ENCODE measurements at regions not wholly inside any gene's neighbourhood (a gene's known extent, or its start where the extent isn't known, plus 50 kb on each side); places are given as distances from the start of the nearest gene placed in this dataset.

- Mint-ChIP-seq H3K9me3 (peaks cover 16% of the 10 kb centered on the region), H3K36me3 (peaks cover 3% of the 10 kb centered on the region), H3K4me1 (ENCODE audit: unreplicated experiment) (peaks cover 38% of the 10 kb centered on the region), H3K27me3 (peaks cover 3% of the 10 kb centered on the region), H3K4me3 (no peak overlapping the region), H3K27ac (peak overlapping the region; percentile 35)
- no peak for DNase-seq (ENCODE audit: extremely low spot score, unreplicated experiment)
- no peak for TF ChIP-seq CTCF (conservative IDR thresholded peaks at IDR 0.05)
These were observed 501.4 kb upstream of the USP24 start for GRCh38 chr1:55716610-55717009.

GRCh38 chr1:55716151-55716550 lies 501.0 kb upstream of the USP24 start:
- peaks cover 38% of the 10 kb centered on the region for H3K4me1 Mint-ChIP-seq (ENCODE audit: unreplicated experiment)
- no peak overlapping the region for H3K4me3 Mint-ChIP-seq
- peaks cover 3% of the 10 kb centered on the region for H3K27me3 Mint-ChIP-seq
- no peak overlapping the region for H3K27ac Mint-ChIP-seq
- H3K9me3 Mint-ChIP-seq: peaks cover 16% of the 10 kb centered on the region
- no peak for DNase-seq (ENCODE audit: extremely low spot score, unreplicated experiment)
- peaks cover 3% of the 10 kb centered on the region for H3K36me3 Mint-ChIP-seq
- no peak for TF ChIP-seq CTCF (conservative IDR thresholded peaks at IDR 0.05)

GRCh38 chr1:55714230-55714629 lies 499.1 kb upstream of the USP24 start:
- DNase-seq (ENCODE audit: extremely low spot score, unreplicated experiment): no peak
- H3K9me3 Mint-ChIP-seq: peaks cover 16% of the 10 kb centered on the region
- H3K36me3 Mint-ChIP-seq: peaks cover 3% of the 10 kb centered on the region
- H3K27me3 Mint-ChIP-seq: peaks cover 3% of the 10 kb centered on the region
- TF ChIP-seq CTCF (conservative IDR thresholded peaks at IDR 0.05): no peak
- H3K4me1 Mint-ChIP-seq (ENCODE audit: unreplicated experiment): peaks cover 27% of the 10 kb centered on the region
- no peak overlapping the region for H3K4me3 Mint-ChIP-seq
- no peak overlapping the region for H3K27ac Mint-ChIP-seq

- H3K27ac Mint-ChIP-seq: no peak overlapping the region
- no peak for TF ChIP-seq CTCF (conservative IDR thresholded peaks at IDR 0.05)
- peaks cover 3% of the 10 kb centered on the region for H3K36me3 Mint-ChIP-seq
- no peak for DNase-seq (ENCODE audit: extremely low spot score, unreplicated experiment)
- H3K4me3 Mint-ChIP-seq: no peak overlapping the region
- H3K9me3 Mint-ChIP-seq: peaks cover 16% of the 10 kb centered on the region
- H3K27me3 Mint-ChIP-seq: peaks cover 3% of the 10 kb centered on the region
- peaks cover 20% of the 10 kb centered on the region for H3K4me1 Mint-ChIP-seq (ENCODE audit: unreplicated experiment)
These were observed 498.4 kb upstream of the USP24 start for GRCh38 chr1:55713516-55713915.

GRCh38 chr1:55712148-55712547 lies 497.0 kb upstream of the USP24 start:
- peaks cover 9% of the 10 kb centered on the region for H3K9me3 Mint-ChIP-seq
- peaks cover 18% of the 10 kb centered on the region for H3K4me1 Mint-ChIP-seq (ENCODE audit: unreplicated experiment)
- H3K36me3 Mint-ChIP-seq: peaks cover 3% of the 10 kb centered on the region
- no peak for DNase-seq (ENCODE audit: extremely low spot score, unreplicated experiment)
- H3K27ac Mint-ChIP-seq: no peak overlapping the region
- peaks cover 3% of the 10 kb centered on the region for H3K27me3 Mint-ChIP-seq
- no peak for TF ChIP-seq CTCF (conservative IDR thresholded peaks at IDR 0.05)
- no peak overlapping the region for H3K4me3 Mint-ChIP-seq

GRCh38 chr1:55708781-55709180 lies 493.6 kb upstream of the USP24 start:
- Mint-ChIP-seq H3K9me3 (peaks cover 12% of the 10 kb centered on the region), H3K36me3 (peaks cover 2% of the 10 kb centered on the region), H3K27ac (no peak overlapping the region), H3K4me3 (no peak overlapping the region), H3K4me1 (ENCODE audit: unreplicated experiment) (peaks cover 23% of the 10 kb centered on the region), H3K27me3 (no peaks in the 10 kb centered on the region)
- DNase-seq (ENCODE audit: extremely low spot score, unreplicated experiment): no peak
- TF ChIP-seq CTCF (conservative IDR thresholded peaks at IDR 0.05): no peak
